MCF 10A (cell line): ENCODE measurements at regions not wholly inside any gene's neighbourhood (a gene's known extent, or its start where the extent isn't known, plus 50 kb on each side); places are given as distances from the start of the nearest gene placed in this dataset.

Experiments
- BruUV-seq: library from RNA; stranded (reverse); fragments of 400-500 nt; replicated peaks from 2 replicates; lab custom pipeline; 2021; lab: Mats Ljungman, UMichigan
- CTCF ChIA-PET: fragments of 300-600 bp; sonication (Branson Sonifier 250); formaldehyde crosslinking; extraction: SDS; loops from one replicate; lab custom pipeline; 2021; ENCODE audit warnings: antibody characterized with exemption, inconsistent platforms; lab: Yijun Ruan, JAX
- POLR2A ChIA-PET: fragments of 300-600, 350-650 bp; sonication (Branson Sonifier 250); formaldehyde crosslinking; extraction: SDS; loops from one replicate; lab custom pipeline; 2020; ENCODE audit warnings: antibody characterized with exemption, inconsistent platforms; lab: Yijun Ruan, JAX
- DNase-seq: peaks from one replicate; pipeline ENCODE4 v3.0.0-alpha.2; 2018; ENCODE audit not compliant: unreplicated experiment
- H3K27ac Mint-ChIP-seq: one replicate; pipeline ENCODE4 v1.8.0; 2022; ENCODE audit warnings: mild to moderate bottlenecking, low read depth, mixed read lengths; ENCODE audit not compliant: unreplicated experiment
- H3K27me3 Mint-ChIP-seq: one replicate; pipeline ENCODE4 v1.8.0; 2022; ENCODE audit warnings: mixed read lengths; ENCODE audit not compliant: insufficient read depth, unreplicated experiment
- H3K36me3 Mint-ChIP-seq: one replicate; pipeline ENCODE4 v1.8.0; 2022; ENCODE audit warnings: mild to moderate bottlenecking, moderate library complexity, mixed read lengths; ENCODE audit not compliant: insufficient read depth, unreplicated experiment
- H3K4me1 Mint-ChIP-seq: one replicate; pipeline ENCODE4 v1.8.0; 2022; ENCODE audit warnings: mixed read lengths; ENCODE audit not compliant: insufficient read depth, unreplicated experiment
- H3K4me3 Mint-ChIP-seq: one replicate; pipeline ENCODE4 v1.8.0; 2022; ENCODE audit warnings: mild to moderate bottlenecking, moderate library complexity, mixed read lengths; ENCODE audit not compliant: unreplicated experiment
- H3K9me3 Mint-ChIP-seq: one replicate; pipeline ENCODE4 v1.8.0; 2022; ENCODE audit warnings: mixed read lengths; ENCODE audit not compliant: unreplicated experiment
- CTCF ChIP-seq: fragments of 200-600 bp; IDR thresholded peaks from one replicate; pipeline ENCODE4 v1.8.0; 2022; ENCODE audit warnings: antibody characterized with exemption, mild to moderate bottlenecking; ENCODE audit not compliant: unreplicated experiment
- intact Hi-C: fragments of 100-400 bp; cut with micrococcal nuclease; formaldehyde crosslinking; loops from 2 replicates; pipeline ENCODE4 v1.14.1; 2022

- no peak for TF ChIP-seq CTCF
- Mint-ChIP-seq H3K4me1 (no peaks in the 10 kb centered on the region), H3K27me3 (peaks cover 19% of the 10 kb centered on the region), H3K27ac (no peak overlapping the region), H3K9me3 (peaks cover 7% of the 10 kb centered on the region), H3K4me3 (no peak overlapping the region), H3K36me3 (no peaks in the 10 kb centered on the region)
- ChIA-PET POLR2A (no interaction called here), CTCF (no interaction called here)
- intact Hi-C loops: no loop called here
- BruUV-seq: no TSS peak
- DNase-seq: no peak
Observed at GRCh38 chr1:47608296-47608875, 170.5 kb downstream of the FOXD2 start.

DNA sequence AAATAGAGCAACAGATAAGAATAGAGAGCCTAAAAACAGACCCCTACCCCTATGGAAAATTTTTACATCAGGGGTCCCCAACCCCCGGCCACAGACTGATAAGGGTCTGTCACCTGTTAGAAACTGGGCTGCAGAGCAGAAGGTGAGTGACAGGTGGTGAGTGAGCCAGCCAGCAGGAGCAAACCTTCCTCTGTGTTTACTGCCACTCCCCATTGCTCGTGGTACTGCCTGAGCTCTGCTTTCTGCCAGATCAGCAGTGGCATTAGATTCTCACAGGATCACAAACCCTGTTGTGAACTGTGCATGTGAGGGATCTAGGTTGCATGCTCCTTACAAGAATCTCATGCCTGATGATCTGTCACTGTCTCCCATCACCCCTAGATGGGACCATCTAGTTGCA lies 174.1 kb downstream of the FOXD2 start:
- DNase-seq: no peak
- CTCF ChIA-PET: interaction anchor here (1.2 kb wide), 1 partner anchor 16 kb away, joined by 3 read pairs; no protein-coding TSS in a partner anchor
- no peak for TF ChIP-seq CTCF
- Mint-ChIP-seq H3K4me3 (no peak overlapping the region), H3K36me3 (no peaks in the 10 kb centered on the region), H3K27me3 (peaks cover 19% of the 10 kb centered on the region), H3K9me3 (no peaks in the 10 kb centered on the region), H3K4me1 (no peaks in the 10 kb centered on the region), H3K27ac (no peak overlapping the region)
- no TSS peak for BruUV-seq
- intact Hi-C loops: no loop called here
- POLR2A ChIA-PET: no interaction called here

DNA sequence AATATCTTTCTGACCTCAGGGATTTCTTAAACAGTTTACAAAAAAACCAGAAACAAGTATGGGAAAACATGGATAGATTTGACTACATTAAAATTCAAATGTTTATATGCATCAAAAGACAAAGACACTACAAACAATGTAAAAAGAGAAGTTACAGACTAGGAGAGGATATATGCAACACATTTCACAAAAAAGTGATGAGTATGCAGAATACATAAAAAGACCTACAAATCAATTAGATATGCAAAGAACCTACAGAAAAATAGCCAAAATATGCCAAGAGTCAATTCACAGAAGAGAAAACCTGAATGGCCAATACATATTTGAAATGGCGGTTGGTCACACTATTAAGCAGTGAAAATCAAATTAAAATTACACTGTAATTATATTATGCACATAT lies 175.0 kb downstream of the FOXD2 start:
- no peak for TF ChIP-seq CTCF
- Mint-ChIP-seq H3K27ac (no peak overlapping the region), H3K9me3 (no peaks in the 10 kb centered on the region), H3K4me3 (no peak overlapping the region), H3K4me1 (no peaks in the 10 kb centered on the region), H3K36me3 (no peaks in the 10 kb centered on the region), H3K27me3 (peaks cover 19% of the 10 kb centered on the region)
- no TSS peak for BruUV-seq
- POLR2A ChIA-PET: no interaction called here
- CTCF ChIA-PET: interaction anchor here (1.2 kb wide), 1 partner anchor 17 kb away, joined by 3 read pairs; no protein-coding TSS in a partner anchor
- DNase-seq: no peak
- intact Hi-C loops: no loop called here

DNA sequence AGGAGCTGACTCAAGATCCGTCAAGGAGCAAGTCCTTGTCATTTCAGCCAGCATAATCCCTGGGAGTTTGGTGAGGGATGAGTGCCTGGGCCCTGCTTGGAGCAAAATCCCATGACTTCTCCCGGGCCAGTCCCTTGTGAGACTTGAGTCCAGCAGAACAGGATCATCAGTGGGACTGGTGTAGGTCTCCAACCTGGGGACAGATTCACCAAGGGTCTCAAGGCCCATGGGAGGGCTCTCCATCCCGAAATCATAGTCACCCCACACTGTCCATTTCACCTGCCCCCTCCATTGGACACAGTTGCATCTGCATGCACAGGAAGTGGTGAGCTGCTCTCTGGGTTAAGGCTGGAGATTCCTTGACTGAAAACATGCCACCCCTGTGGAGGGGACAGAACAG lies 178.2 kb downstream of the FOXD2 start:
- TF ChIP-seq CTCF: no peak
- CTCF ChIA-PET: interaction anchor here (0.7 to 0.8 kb wide), 2 partner anchors 50 to 110 kb away, joined by 3 read pairs; no protein-coding TSS in a partner anchor
- POLR2A ChIA-PET: interaction anchor here (0.7 kb wide), 1 partner anchor 524 kb away, joined by 3 read pairs; no protein-coding TSS in a partner anchor
- intact Hi-C loops: no loop called here
- no TSS peak for BruUV-seq
- Mint-ChIP-seq H3K4me3 (no peak overlapping the region), H3K9me3 (no peaks in the 10 kb centered on the region), H3K4me1 (no peaks in the 10 kb centered on the region), H3K27me3 (no peaks in the 10 kb centered on the region), H3K27ac (no peak overlapping the region), H3K36me3 (no peaks in the 10 kb centered on the region)
- DNase-seq: no peak
